AG04449 (cell line): ENCODE measurements at regions not wholly inside any gene's neighbourhood (a gene's known extent, or its start where the extent isn't known, plus 50 kb on each side); places are given as distances from the start of the nearest gene placed in this dataset.
"Not testable (repeated sequence)": the region's sequence is repeated elsewhere in the genome, so short reads cannot be mapped to it uniquely, and the experiment has no call there.

Source experiments
- CTCF ChIA-PET: fragments of 350-600 bp; formaldehyde crosslinking; extraction: SDS; loops from one replicate; lab custom pipeline; 2021; ENCODE audit warnings: antibody characterized with exemption; lab: Yijun Ruan, JAX
- POLR2A ChIA-PET: fragments of 400-600, 350-600 bp; formaldehyde crosslinking; extraction: SDS; loops from one replicate; lab custom pipeline; 2020; ENCODE audit warnings: antibody characterized with exemption, inconsistent platforms; lab: Yijun Ruan, JAX
- DNase-seq: peaks from one replicate; pipeline ENCODE4 v3.0.0-alpha.2; 2010; ENCODE audit warnings: low read depth, low spot score
- H3K4me3 ChIP-seq: 2 replicates; pipeline ENCODE4 v1.5.1; 2011; ENCODE audit warnings: low read depth, mild to moderate bottlenecking, control low read depth, low read length
- TF ChIP-seq, protein P1 (sequence below): IDR thresholded peaks from one replicate; pipeline ENCODE4 v1.5.1; 2011; ENCODE audit warnings: mild to moderate bottlenecking, moderate library complexity, low read length, control low read depth, inconsistent platforms; ENCODE audit not compliant: insufficient read depth; ENCODE audit errors: missing control alignments

DNA sequence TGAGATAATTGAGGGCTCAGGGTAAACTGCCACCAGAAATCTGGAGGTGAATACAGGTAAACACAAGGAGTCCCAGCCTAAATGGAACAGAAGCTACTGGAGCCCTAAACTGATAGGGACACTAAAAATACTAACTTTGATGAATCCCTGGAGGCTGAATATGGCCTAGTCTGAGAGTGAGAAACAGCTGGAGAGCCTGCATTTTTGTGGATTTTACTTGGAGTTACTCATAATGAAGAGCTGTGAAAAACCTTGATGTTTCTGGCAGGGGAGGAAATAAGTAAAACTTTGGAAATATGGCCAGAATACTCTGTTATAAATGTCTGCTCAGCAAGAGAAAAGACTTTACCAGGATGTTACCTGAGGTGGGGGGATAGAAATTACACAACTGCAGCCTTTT lies 164.4 kb downstream of the LIPI start:
- no peak overlapping the region for H3K4me3 ChIP-seq
- CTCF ChIA-PET, result no interaction called here
- POLR2A ChIA-PET, result no interaction called here
- DNase-seq, result peak; percentile 4
- TF ChIP-seq, protein P1, sequence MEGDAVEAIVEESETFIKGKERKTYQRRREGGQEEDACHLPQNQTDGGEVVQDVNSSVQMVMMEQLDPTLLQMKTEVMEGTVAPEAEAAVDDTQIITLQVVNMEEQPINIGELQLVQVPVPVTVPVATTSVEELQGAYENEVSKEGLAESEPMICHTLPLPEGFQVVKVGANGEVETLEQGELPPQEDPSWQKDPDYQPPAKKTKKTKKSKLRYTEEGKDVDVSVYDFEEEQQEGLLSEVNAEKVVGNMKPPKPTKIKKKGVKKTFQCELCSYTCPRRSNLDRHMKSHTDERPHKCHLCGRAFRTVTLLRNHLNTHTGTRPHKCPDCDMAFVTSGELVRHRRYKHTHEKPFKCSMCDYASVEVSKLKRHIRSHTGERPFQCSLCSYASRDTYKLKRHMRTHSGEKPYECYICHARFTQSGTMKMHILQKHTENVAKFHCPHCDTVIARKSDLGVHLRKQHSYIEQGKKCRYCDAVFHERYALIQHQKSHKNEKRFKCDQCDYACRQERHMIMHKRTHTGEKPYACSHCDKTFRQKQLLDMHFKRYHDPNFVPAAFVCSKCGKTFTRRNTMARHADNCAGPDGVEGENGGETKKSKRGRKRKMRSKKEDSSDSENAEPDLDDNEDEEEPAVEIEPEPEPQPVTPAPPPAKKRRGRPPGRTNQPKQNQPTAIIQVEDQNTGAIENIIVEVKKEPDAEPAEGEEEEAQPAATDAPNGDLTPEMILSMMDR, result no peak

DNA sequence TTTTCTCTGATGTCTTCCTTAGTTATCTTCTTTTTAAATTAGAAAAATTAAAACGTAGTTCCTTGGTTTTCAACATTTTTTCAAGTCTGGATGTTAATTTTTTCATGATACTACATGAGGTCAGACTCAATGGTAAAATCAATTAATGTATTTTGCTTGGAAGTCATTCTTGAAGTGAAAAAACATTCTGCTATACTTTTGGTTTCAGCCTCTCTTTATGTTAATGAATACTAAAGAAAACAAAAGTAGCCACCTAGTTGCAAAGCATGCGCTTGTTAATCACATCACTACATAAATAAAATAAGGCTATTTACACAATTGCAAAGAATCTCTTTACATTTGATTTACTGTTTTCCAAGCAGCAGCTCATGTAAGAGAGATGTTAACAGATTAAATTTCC lies 170.4 kb downstream of the LIPI start:
- H3K4me3 ChIP-seq, result no peak overlapping the region
- TF ChIP-seq, protein P1, result no peak
- POLR2A ChIA-PET, result no interaction called here
- no peak for DNase-seq
- CTCF ChIA-PET, result no interaction called here

DNA sequence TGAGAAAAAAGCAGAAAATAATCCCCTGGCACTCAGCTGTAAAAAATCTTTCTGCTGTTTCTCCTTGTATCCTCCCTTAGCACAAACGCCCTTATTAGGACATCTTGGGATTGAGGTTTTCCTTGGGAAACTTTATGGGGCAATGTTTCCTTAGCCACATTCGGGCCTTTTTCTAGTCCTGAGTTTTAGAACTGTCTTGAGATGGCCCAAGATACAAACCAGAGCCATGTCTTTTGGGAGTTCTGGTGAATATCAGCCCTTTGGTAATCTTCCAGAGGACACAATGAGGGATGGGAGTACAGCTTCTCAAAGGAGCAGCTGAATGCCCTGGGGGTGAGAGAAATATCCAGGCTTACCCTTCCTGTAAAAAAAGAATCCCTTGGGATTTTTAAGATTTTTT lies 182.1 kb downstream of the LIPI start:
- POLR2A ChIA-PET, result not testable (repeated sequence)

DNA sequence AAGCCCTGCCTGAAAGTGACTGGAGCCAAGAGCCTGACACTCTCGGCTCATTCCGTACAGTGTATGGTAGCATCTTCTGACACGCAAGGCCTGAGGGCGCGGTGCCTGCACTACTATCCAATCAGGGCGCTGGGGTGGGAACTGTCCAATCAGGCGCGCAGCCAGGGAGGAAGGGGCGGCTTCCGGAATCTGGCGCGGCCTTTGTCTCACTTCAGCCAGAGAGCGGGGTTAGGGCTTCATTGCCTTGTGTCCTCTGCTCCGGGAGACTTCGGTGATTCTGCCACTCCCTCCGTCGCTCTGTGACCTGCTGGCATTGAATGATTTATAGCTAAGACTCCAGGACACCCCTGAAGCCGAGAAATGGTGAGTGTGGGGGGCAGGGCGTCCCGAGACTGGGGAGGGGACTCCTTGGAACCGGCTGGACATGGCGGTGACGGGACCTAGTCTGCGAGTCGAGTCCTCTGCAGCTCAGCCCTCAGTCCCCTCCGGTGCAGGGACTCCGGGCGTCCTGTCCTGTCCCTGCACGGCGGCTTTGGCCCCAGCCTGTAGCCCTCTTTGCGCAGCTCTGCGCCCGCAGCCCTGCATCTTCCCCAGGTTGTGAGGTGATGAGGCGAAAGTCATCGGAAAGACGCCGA lies 183.4 kb downstream of the LIPI start:
- POLR2A ChIA-PET, CTCF ChIA-PET: not testable (repeated sequence)
- peak overlapping the region; percentile 66 for H3K4me3 ChIP-seq
- DNase-seq, result peak; percentile 42

More for the DNA sequence above, 182.1 kb downstream of the LIPI start:
- DNase-seq, CTCF ChIA-PET: not testable (repeated sequence)
- peak overlapping the region; percentile 27; the same call in 1 of the 2 replicates for H3K4me3 ChIP-seq

DNA sequence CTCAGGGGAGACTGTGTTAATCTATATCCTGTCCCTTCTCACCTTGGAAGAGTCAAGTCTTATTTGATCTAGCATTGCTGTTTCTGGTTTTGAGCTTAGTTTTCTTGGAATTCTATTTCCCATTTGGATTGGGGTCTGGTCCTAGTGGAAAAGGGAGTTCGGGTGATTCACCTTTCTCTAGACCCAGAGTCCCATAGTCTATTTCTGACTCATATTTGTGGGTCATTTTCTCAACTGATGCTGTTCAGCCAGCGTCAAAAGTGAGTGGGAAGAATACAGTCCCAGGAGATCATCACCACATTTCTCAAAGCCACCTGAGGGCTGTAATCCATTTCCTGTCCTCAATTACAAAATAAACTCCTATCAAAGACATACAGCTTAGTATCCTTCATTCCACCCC lies 190.6 kb downstream of the LIPI start:
- CTCF ChIA-PET, DNase-seq, H3K4me3 ChIP-seq, POLR2A ChIA-PET: not testable (repeated sequence)

DNA sequence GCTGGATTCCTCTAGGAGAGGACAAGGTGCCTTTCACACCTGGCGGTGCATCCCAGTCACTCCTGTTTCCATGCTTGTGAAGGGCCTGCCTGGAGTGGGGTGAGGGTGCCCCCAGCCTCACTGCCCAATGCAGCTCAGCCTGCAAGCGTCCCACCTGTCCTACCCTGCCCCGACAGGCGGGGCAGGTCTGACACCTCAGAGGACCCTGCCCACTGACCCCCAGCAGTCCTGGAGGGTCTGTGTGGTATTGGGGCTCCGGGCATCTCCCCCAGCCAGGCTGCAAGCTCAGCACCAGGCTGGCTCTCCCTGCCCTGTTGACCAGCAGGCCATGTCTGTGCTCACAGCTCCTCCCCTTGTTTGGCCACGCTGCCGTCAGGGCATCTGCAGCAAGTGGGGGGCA lies 194.9 kb downstream of the LIPI start:
- CTCF ChIA-PET, POLR2A ChIA-PET, H3K4me3 ChIP-seq, DNase-seq: not testable (repeated sequence)

DNA sequence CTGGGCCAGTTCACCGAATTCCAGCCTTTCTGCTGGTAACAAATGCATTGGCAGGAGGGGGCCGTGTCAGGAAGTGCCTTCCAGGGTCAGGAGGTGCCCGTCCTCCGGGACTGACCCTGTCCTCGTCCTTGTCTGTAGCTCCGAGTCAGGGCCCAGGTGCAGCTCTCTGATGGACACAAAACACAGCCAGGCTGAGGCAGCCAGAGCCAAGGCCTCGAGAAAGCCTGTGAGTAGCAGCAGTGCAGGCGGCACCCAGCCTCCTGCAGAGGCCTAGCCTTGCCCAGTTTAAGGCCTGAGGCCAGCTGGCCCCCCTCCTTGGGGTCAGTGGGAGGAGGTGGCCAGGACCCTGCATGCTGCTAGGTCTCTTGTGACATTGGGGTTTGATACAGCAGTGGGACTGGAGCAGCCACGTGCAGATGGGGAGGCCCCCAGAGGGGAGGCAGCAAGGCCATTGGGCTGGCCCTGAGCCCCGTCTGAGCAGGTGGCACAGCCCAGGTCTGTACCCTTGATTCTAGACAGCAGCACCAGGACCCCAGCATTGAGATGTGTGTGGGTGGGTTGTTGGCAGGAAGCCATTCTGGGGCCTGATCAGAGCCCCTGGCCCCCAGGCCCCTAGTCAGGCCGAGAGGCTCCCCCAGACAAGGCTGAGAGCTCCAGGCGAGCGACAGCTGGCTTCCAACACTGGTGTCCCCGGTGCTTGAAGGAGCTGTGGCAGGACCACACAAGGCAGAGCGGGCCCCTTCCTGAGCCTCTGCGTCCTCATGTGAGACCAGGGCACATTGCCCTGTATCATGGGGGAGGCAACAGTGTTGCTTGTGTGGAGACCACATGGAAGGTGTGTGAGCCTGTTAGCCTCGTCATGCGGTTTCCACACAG lies 196.9 kb downstream of the LIPI start:
- CTCF ChIA-PET, H3K4me3 ChIP-seq, POLR2A ChIA-PET, DNase-seq: not testable (repeated sequence)

DNA sequence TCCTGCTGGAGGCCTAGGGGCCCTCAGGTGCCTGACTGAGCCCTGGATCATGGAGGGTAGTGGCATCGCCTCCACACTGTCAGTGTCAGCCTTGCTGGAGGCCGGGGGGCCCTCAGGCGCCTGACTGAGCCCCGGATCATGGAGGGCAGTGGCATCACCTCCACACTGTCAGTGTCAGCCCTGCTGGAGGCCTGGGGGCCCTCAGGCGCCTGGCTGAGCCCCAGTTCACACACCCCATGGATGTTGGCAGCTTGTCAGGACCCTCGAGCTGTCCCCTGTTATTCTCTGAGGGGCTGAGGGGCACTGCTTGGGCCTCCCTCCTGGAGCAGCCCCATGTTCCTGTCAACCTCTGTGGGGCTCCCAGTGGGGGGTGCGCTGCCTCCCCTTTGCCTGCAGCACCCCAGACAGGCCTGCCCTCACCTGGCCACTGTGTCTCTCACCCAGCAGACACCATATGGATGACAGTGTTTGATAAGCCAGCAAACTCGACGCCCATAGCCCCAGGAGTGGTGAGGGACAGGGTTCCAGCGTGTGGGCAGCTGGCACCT lies 197.6 kb downstream of the LIPI start:
- CTCF ChIA-PET, result no interaction called here
- TF ChIP-seq, protein P1, result no peak
- POLR2A ChIA-PET, result no interaction called here
- no peak overlapping the region for H3K4me3 ChIP-seq
- no peak for DNase-seq
